ENCODE measurements at regions not wholly inside any gene's neighbourhood (a gene's known extent, or its start where the extent isn't known, plus 50 kb on each side); places are given as distances from the start of the nearest gene placed in this dataset.

DNA sequence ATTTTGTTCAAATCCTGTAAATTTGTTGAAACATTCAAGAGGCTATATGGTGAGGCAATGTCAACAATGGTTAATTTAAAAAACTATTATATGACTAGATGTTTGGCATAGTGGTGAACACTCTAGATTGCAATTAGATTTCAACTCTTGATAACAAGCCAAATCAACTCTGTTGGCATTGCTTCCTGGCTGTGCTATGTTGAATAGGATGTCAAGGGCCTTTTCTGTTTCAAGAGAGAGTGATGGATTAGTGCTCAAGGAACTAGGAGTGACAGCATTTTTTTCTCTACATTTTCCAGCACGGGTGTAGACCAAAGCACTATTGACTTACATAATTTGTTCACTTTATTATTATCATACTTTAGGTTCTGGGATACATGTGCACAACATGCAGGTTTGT, 172.4 kb upstream of the KCNH7 start (continued):
- TF ChIP-seq, protein P1, sequence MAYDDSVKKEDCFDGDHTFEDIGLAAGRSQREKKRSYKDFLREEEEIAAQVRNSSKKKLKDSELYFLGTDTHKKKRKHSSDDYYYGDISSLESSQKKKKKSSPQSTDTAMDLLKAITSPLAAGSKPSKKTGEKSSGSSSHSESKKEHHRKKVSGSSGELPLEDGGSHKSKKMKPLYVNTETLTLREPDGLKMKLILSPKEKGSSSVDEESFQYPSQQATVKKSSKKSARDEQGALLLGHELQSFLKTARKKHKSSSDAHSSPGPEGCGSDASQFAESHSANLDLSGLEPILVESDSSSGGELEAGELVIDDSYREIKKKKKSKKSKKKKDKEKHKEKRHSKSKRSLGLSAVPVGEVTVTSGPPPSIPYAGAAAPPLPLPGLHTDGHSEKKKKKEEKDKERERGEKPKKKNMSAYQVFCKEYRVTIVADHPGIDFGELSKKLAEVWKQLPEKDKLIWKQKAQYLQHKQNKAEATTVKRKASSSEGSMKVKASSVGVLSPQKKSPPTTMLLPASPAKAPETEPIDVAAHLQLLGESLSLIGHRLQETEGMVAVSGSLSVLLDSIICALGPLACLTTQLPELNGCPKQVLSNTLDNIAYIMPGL (CRISPR knock-in tag; IDR thresholded peaks at IDR 0.05; ENCODE audit: borderline replicate concordance), result no peak
- TF ChIP-seq TP53 (CRISPR knock-in tag; IDR thresholded peaks at IDR 0.05), result no peak
- TF ChIP-seq CHD4 (IDR thresholded peaks at IDR 0.05; ENCODE audit: borderline replicate concordance), result no peak
- TF ChIP-seq, protein P2, sequence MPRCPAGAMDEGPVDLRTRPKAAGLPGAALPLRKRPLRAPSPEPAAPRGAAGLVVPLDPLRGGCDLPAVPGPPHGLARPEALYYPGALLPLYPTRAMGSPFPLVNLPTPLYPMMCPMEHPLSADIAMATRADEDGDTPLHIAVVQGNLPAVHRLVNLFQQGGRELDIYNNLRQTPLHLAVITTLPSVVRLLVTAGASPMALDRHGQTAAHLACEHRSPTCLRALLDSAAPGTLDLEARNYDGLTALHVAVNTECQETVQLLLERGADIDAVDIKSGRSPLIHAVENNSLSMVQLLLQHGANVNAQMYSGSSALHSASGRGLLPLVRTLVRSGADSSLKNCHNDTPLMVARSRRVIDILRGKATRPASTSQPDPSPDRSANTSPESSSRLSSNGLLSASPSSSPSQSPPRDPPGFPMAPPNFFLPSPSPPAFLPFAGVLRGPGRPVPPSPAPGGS (IDR thresholded peaks at IDR 0.05), result no peak
- no peak for TF ChIP-seq ZSCAN20 (CRISPR knock-in tag; IDR thresholded peaks at IDR 0.05)
- TF ChIP-seq EHF (CRISPR knock-in tag; IDR thresholded peaks at IDR 0.05), result no peak
- no peak for TF ChIP-seq RFX5 (IDR thresholded peaks at IDR 0.05)
- no peak for TF ChIP-seq CBX2 (IDR thresholded peaks at IDR 0.05; ENCODE audit: borderline replicate concordance, low read depth)
- no peak for TF ChIP-seq RCOR1 (IDR thresholded peaks at IDR 0.05; ENCODE audit: low read depth, low read length)
- TF ChIP-seq ZNF302 (CRISPR knock-in tag; IDR thresholded peaks at IDR 0.05), result no peak

DNA sequence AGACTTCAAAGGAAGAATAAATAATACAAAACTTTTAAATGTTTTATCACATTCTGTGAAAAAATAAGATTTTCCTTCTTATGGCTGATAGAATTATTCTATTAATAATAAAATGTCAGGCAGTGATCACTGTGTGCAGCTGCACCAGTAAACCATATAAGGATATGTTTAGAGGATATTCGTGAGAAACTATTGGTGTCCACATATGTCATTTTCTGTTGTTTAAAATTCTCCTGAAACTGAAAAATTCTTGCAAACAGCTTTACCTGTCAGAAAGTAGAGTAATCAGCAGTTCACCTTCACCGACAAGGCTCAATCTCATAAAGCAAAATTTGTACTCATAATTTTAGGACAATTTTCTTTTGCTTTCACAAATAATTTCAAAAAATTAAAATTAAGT, 170.1 kb upstream of the KCNH7 start:
- Histone ChIP-seq H3K4me3 (no peak overlapping the region), H3K4me2 (no peak overlapping the region), H3K9me3 (no peaks in the 10 kb centered on the region), H3K27ac (no peak overlapping the region), H3K4me1 (no peaks in the 10 kb centered on the region)
- ChIA-PET CTCF (no interaction called here), POLR2A (no interaction called here)
- TF ChIP-seq, protein P2 (IDR thresholded peaks at IDR 0.05), result no peak
- TF ChIP-seq EHMT2 (IDR thresholded peaks at IDR 0.05; ENCODE audit: low read depth) (no peak), EP300 (IDR thresholded peaks at IDR 0.05) (no peak)
- WGBS (ENCODE audit: missing lambda C conversion rate), result 23% methylated on average over 2 of the region's 2 CpGs
- no peak for DNase-seq (ENCODE audit: low read depth in 1 of 2, low spot score in 1 of 2)
- ATAC-seq, result no peak
- no peak for FAIRE-seq

DNA sequence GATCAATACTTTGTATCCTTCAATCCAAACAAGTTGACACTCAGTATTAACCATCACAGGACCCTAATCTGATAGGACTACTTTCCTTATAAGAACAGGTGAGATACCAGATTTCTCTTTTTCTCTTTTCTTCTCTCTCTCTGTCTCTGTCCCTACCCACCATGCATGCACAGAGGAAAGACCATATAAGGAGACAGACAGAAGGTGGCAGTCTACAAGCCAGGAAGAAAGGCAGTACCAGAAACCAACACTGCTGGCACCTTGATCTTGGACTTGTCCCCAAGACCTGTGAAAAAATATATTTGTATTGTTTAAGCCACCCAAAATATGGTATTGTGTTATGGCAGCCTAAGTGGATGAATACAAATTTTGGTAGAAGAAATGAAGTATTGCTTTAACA, 156.2 kb upstream of the KCNH7 start:
- Histone ChIP-seq H3K27ac (no peak overlapping the region), H3K4me2 (no peak overlapping the region), H3K9me3 (no peaks in the 10 kb centered on the region), H3K4me1 (no peaks in the 10 kb centered on the region), H3K4me3 (no peak overlapping the region)
- no peak for DNase-seq (ENCODE audit: low read depth in 1 of 2, low spot score in 1 of 2)
- no peak for FAIRE-seq
- no peak for TF ChIP-seq CHD4 (IDR thresholded peaks at IDR 0.05; ENCODE audit: borderline replicate concordance)
- CTCF ChIA-PET, result no interaction called here
- ATAC-seq, result no peak
- POLR2A ChIA-PET, result no interaction called here

DNA sequence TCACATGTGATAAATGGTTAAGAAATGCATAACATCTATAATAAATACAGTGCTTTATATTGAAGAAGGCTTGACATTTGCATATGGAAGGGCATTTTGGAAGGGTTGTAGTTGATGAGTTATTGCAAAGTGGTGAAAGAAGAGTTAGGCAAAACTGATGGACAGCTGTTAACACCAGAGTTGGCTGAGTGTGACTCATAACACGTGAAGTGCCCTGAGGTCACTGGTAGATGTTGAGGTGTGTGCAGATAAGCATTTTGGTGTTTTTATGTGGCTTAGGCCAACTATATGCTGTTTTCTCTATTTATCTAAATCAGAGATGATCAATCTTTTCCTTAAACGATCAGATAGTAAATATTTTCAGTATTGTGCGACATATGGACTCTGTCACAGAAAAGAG, 154.3 kb upstream of the KCNH7 start:
- DNase-seq (ENCODE audit: low read depth in 1 of 2, low spot score in 1 of 2) (no peak), FAIRE-seq (no peak), ATAC-seq (no peak)
- ChIA-PET CTCF (no interaction called here), POLR2A (no interaction called here)
- 3% methylated on average over 3 of the region's 3 CpGs for WGBS (ENCODE audit: missing lambda C conversion rate)
- Histone ChIP-seq H3K27ac (no peak overlapping the region), H3K4me2 (no peak overlapping the region), H3K4me1 (no peaks in the 10 kb centered on the region), H3K9me3 (no peaks in the 10 kb centered on the region), H3K4me3 (no peak overlapping the region)
- no peak for TF ChIP-seq CBX2 (IDR thresholded peaks at IDR 0.05; ENCODE audit: borderline replicate concordance, low read depth)
- no peak for TF ChIP-seq ZNF302 (CRISPR knock-in tag; IDR thresholded peaks at IDR 0.05)
- TF ChIP-seq, protein P3, sequence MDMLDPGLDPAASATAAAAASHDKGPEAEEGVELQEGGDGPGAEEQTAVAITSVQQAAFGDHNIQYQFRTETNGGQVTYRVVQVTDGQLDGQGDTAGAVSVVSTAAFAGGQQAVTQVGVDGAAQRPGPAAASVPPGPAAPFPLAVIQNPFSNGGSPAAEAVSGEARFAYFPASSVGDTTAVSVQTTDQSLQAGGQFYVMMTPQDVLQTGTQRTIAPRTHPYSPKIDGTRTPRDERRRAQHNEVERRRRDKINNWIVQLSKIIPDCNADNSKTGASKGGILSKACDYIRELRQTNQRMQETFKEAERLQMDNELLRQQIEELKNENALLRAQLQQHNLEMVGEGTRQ (IDR thresholded peaks at IDR 0.05), result no peak
- TF ChIP-seq SMC3 (IDR thresholded peaks at IDR 0.05), result no peak
- no peak for TF ChIP-seq NR3C1 (IDR thresholded peaks at IDR 0.05)

Measured in A549 (cell line).